AG09309 (cell line): ENCODE measurements at regions not wholly inside any gene's neighbourhood (a gene's known extent, or its start where the extent isn't known, plus 50 kb on each side); places are given as distances from the start of the nearest gene placed in this dataset.

Source experiments
- DNase-seq: peaks from one replicate; pipeline ENCODE4 v3.0.0-alpha.2; 2010; ENCODE audit warnings: low read depth
- H3K4me3 ChIP-seq: 2 replicates; pipeline ENCODE4 v1.5.1; 2011; ENCODE audit warnings: mild to moderate bottlenecking, low read depth, low read length, moderate library complexity; ENCODE audit not compliant: control insufficient read depth
- TF ChIP-seq, protein P1 (sequence below): IDR thresholded peaks from 2 replicates; pipeline ENCODE4 v1.5.1; 2011; ENCODE audit warnings: mild to moderate bottlenecking, low read depth, low read length, inconsistent platforms; ENCODE audit not compliant: insufficient read depth, control insufficient read depth; ENCODE audit errors: missing control alignments

DNA sequence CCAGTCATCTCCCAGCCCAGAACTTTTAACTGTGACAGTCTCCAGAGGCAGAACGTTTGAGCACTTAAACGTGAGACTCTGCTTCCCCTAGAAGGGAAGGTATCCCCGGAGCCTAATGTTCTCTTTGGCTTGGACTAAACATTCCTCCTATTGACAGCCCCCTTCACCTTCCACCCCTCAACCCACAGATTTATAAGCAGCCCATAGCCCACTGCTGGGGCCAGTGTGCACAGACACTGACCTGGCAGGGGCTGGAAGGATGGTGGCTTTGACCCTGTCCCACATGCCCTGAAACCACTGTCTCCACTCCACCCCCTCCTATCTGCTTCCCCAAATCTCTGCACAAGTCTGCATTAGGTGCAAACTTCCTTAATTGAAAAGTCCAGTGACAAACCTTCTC, 715.0 kb upstream of the IGFBP3 start:
- TF ChIP-seq, protein P1, sequence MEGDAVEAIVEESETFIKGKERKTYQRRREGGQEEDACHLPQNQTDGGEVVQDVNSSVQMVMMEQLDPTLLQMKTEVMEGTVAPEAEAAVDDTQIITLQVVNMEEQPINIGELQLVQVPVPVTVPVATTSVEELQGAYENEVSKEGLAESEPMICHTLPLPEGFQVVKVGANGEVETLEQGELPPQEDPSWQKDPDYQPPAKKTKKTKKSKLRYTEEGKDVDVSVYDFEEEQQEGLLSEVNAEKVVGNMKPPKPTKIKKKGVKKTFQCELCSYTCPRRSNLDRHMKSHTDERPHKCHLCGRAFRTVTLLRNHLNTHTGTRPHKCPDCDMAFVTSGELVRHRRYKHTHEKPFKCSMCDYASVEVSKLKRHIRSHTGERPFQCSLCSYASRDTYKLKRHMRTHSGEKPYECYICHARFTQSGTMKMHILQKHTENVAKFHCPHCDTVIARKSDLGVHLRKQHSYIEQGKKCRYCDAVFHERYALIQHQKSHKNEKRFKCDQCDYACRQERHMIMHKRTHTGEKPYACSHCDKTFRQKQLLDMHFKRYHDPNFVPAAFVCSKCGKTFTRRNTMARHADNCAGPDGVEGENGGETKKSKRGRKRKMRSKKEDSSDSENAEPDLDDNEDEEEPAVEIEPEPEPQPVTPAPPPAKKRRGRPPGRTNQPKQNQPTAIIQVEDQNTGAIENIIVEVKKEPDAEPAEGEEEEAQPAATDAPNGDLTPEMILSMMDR, result no peak
- H3K4me3 ChIP-seq, result no peak overlapping the region
- DNase-seq, result no peak

DNA sequence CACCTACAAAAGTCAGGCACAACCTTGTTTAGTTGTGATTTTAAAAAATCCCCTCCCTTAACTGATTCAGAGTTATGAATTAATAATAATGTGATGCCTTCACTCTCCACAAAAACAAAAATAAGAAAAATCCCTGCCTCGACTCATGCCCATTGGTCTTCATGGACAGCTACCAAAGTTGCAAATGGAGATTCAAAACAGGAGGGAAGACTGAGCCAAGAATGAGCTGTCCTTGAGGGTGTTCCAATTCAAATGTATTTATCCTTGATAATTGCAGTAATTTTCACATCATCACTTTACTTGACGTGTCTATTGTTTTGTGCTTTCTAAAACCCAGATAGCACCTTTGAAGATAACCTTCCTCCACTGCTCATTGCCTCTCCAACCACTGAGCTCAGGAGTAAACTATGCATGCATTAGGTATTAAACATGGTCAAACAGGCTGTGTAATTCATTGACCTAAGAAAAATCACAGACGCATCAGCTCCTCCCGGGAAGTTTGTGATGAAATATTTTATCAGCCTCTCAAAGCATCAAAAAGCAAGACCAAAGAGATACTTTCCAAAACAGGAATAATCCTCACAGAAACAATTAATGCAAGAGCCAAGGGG, 712.7 kb upstream of the IGFBP3 start:
- TF ChIP-seq, protein P1, result no peak
- H3K4me3 ChIP-seq, result no peak overlapping the region
- DNase-seq, result no peak

GRCh38 chr7:46633200-46633599, 712.1 kb upstream of the IGFBP3 start:
- TF ChIP-seq, protein P1, result no peak
- H3K4me3 ChIP-seq, result no peak overlapping the region
- DNase-seq, result no peak

GRCh38 chr7:46630031-46630430, 709.0 kb upstream of the IGFBP3 start:
- no peak overlapping the region for H3K4me3 ChIP-seq
- TF ChIP-seq, protein P1, result no peak
- DNase-seq, result no peak

DNA sequence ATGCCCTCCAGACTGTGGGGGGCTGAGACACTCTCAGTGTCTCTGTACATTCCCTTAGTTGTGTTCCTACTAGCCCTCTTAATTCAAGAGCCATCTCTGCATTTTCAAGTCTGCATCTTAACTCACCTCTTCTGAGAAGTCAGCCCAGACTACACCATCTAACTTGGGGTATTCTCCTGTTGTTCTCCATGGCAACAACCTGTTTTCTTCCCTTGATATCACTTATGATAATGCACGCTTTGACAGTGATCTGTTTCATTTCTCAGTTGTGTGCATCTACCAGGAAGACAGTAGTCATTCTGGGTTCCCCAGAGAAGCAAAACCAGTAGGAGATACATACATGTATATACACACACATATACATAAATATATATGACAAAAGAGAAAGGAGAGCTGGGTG, 707.3 kb upstream of the IGFBP3 start:
- no peak overlapping the region for H3K4me3 ChIP-seq
- TF ChIP-seq, protein P1, result no peak
- no peak for DNase-seq

- no peak overlapping the region for H3K4me3 ChIP-seq
- TF ChIP-seq, protein P1, result no peak
- peak; percentile 18 for DNase-seq
Measured at GRCh38 chr7:46626691-46627310, 705.7 kb upstream of the IGFBP3 start.
